ENCODE measurements at regions not wholly inside any gene's neighbourhood (a gene's known extent, or its start where the extent isn't known, plus 50 kb on each side); places are given as distances from the start of the nearest gene placed in this dataset.

- no peak for TF ChIP-seq EZH2 (IDR thresholded peaks at IDR 0.05; ENCODE audit: borderline replicate concordance, insufficient read depth, low read depth, low read length, poor library complexity, severe bottlenecking)
- TF ChIP-seq CTCF (IDR thresholded peaks at IDR 0.05): no peak
Observed at GRCh38 chr2:145841973-145842372, 1322.1 kb upstream of the ZEB2 start.
